NCI-H748 treated with DMSO at 0.1 percent for 48 hours (cell line): ENCODE measurements at regions not wholly inside any gene's neighbourhood (a gene's known extent, or its start where the extent isn't known, plus 50 kb on each side); places are given as distances from the start of the nearest gene placed in this dataset.

Source experiments
- DNase-seq: peaks from one replicate; lab custom pipeline; 2025; lab: John Stamatoyannopoulos, UW

- no peak for DNase-seq
These were observed 528.4 kb upstream of the NBEA start for GRCh38 chr13:34413538-34414210.

- DNase-seq: no peak
These were observed 527.5 kb upstream of the NBEA start for GRCh38 chr13:34414616-34415015.

GRCh38 chr13:34416971-34417380, 525.1 kb upstream of the NBEA start:
- no peak for DNase-seq

GRCh38 chr13:34417896-34418295, 524.2 kb upstream of the NBEA start:
- no peak for DNase-seq

- peak; percentile 54 for DNase-seq
These were observed 523.0 kb upstream of the NBEA start for GRCh38 chr13:34419025-34419424.

- DNase-seq: no peak
These were observed 522.3 kb upstream of the NBEA start for GRCh38 chr13:34419755-34420154.

- DNase-seq: no peak
These were observed 521.2 kb upstream of the NBEA start for GRCh38 chr13:34420702-34421346.

- no peak for DNase-seq
These were observed 520.7 kb upstream of the NBEA start for GRCh38 chr13:34421347-34421719.

GRCh38 chr13:34421858-34422475, 520.1 kb upstream of the NBEA start:
- DNase-seq: no peak

GRCh38 chr13:34422956-34423355, 519.1 kb upstream of the NBEA start:
- no peak for DNase-seq

- no peak for DNase-seq
These were observed 516.6 kb upstream of the NBEA start for GRCh38 chr13:34425327-34425949.

- DNase-seq: no peak
These were observed 513.2 kb upstream of the NBEA start for GRCh38 chr13:34428911-34429310.

GRCh38 chr13:34430294-34430693, 511.8 kb upstream of the NBEA start:
- no peak for DNase-seq

- peak; percentile 95 for DNase-seq
These were observed 510.1 kb upstream of the NBEA start for GRCh38 chr13:34431827-34432581.

GRCh38 chr13:34435338-34435737, 506.7 kb upstream of the NBEA start:
- no peak for DNase-seq

GRCh38 chr13:34437873-34438272, 504.2 kb upstream of the NBEA start:
- no peak for DNase-seq

- DNase-seq: no peak
These were observed 489.2 kb upstream of the NBEA start for GRCh38 chr13:34452831-34453230.

GRCh38 chr13:34458756-34459715, 483.0 kb upstream of the NBEA start:
- DNase-seq: no peak

GRCh38 chr13:34459856-34460255, 482.2 kb upstream of the NBEA start:
- no peak for DNase-seq

GRCh38 chr13:34462843-34463242, 479.2 kb upstream of the NBEA start:
- no peak for DNase-seq

GRCh38 chr13:34464011-34464410, 478.1 kb upstream of the NBEA start:
- DNase-seq: no peak
